ENCODE measurements at regions not wholly inside any gene's neighbourhood (a gene's known extent, or its start where the extent isn't known, plus 50 kb on each side); places are given as distances from the start of the nearest gene placed in this dataset.
"Not testable (repeated sequence)": the region's sequence is repeated elsewhere in the genome, so short reads cannot be mapped to it uniquely, and the experiment has no call there.

DNA sequence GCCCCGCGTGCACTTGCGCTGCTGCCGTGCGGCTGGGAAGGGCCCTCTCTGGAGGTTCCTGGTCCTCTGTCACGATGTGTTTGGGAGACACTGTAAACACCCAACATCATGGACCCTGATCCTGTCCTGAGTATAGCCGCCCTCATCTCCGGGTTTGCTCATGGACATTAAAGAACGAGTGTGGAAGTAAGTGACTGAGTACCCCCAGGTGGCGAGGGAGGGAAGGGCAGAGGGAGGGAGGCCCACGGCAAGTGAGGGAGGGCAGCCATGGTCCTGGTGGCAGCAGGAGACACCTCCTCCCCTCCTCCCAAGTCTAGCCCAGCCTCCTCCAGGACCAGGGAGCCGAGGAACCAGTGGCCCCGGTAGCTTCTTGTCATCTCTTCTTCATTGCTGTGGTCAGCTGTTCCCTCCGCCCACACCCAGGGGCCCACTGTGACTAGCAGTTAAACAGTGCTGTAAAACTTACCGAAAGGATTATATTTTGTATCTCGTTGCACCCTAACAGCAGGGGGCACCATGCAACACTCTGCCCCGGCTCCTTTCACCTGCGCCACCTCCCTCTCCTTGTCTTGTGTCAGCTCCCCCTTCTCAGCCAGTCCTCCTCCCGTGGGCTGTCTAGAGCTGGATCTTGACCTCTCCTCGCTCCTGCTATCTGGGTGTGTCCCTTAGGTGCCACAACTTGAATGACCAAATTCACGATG is 566.5 kb upstream of the B3GAT1 start:
- DNase-seq, result no peak

DNA sequence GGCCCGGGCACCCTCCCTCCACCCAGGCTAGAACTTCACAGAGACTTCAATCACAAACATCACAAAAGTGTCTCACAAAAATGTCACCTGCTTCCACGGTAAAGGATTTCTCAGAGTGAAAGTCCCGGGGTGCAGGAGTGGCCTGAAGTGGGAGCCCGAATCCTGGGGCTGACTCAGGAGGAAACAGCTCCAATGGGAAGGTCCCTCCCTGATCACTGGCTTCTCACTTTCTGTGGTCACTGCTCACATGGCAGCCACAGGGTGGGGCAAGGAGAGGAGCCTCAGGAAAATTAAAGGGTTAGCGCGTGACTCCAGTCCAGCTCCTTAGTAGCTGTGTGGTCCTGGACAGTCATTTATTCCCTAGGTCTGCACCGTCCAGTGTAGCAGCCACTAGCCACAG is 564.5 kb upstream of the B3GAT1 start:
- no peak for DNase-seq

DNA sequence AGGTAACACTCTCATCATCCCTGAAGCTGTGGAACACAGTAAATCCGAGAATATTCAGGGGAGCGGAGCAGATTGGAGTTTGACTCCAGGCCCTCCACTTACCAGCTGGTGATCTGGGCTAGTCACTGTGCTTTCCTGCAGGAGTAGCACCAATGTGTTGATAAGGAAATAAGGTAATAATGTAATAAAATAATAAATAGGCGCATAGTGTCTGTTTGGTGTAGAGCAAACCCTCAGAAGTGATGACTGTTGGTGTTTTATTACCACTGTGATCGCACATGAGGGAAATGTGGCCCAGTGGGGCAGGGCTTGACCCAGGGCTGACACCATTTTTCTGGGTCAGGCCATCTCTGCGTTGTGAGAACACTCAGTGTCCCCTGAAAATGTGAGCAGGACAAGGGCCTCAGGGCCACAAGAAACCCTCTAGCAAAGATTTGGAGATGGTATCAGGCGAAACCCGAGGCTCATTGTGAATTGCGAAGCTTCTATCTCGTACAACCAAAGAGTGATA is 563.9 kb upstream of the B3GAT1 start:
- no peak for DNase-seq

DNA sequence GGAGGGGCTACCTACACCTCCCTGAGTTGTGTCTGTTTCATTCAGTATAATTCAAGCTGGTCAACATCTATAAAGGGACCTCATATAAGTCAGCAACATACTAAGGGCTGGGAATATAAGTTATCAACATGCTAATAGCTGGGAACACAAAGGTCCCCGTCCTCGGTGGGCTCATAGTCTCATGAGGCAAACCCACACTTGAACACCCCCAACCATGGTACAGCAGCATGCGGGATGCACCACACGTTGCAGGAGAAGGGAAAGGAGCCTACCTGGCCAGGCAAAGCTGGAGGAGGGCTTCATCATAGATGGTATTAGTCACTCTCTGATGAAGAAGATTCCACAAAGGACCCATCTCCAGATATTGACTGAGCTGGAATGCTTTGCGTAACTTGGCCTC is 561.8 kb upstream of the B3GAT1 start:
- no peak for DNase-seq

DNA sequence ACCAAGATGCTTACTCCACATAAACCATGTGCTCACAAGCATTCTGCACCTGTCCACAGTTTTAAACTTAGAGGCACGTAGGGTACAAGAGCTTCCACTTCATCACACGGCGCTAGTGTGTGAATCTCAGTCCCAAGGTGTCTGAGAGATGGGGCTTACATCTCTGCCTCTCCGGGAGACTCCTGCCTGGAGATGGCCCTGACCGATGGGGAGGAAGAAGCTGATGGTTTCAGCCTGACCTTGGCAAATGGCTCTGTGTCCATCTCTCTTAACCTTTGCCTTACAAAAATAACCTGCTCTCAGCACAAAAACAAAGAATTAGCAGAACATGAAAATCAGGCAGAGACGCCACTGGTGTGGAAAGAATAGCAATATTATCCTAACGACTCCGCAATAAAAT is 559.3 kb upstream of the B3GAT1 start:
- DNase-seq, result no peak

DNA sequence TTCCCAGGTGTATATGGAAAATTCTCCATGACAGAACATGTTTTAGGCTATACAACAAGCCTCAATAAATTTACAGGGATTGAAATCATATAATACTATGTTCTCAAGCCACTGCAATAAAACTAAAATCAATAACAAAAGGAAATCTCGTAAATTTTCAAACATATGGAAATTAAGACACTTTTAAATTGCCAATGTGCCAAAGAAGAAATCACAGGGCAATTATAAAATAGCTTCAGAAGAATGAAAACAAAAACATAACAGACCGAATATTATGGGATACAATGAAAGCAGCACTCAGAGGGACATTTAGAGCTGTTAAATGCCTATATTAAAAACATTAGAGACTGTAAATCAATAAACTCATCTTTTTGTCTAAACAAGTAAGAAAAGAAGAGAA is 555.7 kb upstream of the B3GAT1 start:
- no peak for DNase-seq

DNA sequence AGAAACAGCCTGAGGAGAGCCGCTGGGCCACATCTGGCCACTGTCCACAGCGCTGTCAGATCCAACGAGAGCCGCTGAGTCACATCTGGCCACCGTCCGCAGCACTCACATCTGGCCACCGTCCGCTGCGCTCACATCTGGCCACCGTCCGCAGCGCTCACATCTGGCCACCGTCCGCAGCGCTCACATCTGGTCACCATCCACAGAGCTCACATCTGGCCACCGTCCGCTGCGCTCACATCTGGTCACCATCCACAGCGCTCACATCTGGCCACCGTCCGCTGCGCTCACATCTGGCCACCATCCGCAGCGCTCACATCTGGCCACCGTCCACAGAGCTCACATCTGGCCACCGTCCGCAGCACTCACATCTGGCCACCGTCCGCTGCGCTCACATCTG is 549.3 kb upstream of the B3GAT1 start:
- not testable (repeated sequence) for DNase-seq

DNA sequence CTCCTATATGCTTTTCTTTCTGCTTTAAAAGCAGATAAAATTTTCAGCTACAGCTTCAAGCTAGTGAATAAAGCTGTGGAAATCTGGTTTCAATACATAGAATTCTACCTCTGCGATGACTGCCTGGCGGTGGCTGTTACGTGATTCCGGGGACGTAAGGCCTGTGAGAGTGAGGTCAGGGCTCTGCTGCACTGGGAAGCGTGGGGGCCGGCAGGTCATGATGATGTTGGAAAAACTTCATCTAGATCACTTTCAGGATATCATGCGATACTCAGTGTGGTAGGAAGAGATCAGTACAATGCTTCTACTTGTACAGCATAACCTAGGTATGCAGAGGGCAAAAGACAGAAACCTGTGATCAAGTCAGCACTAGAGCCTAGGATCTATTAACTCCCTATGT is 546.8 kb upstream of the B3GAT1 start:
- DNase-seq, result no peak

DNA sequence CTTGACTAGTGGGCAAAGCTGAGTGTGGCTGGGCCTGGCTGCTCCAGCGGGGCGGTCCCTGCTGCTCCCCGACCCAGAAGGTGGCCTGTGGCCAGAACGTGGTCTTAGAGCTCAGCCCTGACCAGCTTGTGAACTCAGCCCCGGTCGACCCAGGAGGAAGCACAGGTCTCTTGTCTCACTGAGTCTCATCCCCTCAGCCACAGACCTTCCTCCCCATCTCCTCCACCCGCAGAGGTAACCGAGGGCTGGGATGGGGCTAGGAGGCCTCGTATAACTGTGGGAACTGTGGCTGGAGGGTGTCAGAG is 546.2 kb upstream of the B3GAT1 start:
- DNase-seq, result no peak

DNA sequence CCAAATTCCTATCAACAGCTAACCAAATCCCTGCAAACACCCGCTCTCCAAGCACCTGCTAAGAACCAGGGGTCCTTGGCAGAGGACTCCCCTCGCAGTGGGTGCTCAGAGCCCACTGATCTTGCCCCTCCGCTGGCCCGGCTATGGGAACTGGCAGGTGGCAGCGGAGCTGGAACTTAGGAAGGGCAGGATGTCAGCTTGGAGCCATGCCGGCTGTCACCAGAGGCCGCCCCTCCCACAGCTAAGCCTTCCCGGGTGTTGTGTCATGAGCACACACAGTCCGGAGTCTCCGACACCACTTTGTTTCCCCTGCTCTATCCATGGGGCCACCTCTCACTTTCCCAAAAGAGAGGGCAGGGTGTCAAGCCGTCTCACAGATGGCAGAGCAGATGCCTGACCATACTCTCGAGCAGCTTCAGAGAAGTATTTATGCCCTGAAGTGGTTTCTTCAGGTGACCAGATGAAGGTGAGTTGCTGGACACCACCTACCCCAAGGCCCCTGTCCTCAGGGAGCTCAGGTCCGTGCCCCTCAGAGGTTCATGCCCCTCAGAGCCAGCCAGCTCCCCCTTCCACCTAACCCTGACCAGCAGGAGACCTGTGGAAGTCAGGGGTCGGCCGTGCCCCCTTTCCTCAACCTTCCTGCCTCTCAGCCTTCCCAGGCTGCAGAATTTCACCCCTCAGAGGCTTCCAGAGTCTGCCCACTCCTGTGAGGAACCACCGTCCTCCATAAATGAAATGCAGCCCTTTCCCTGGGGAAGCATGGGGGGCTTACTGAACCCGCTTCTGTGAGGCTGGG is 545.7 kb upstream of the B3GAT1 start:
- DNase-seq, result no peak

DNA sequence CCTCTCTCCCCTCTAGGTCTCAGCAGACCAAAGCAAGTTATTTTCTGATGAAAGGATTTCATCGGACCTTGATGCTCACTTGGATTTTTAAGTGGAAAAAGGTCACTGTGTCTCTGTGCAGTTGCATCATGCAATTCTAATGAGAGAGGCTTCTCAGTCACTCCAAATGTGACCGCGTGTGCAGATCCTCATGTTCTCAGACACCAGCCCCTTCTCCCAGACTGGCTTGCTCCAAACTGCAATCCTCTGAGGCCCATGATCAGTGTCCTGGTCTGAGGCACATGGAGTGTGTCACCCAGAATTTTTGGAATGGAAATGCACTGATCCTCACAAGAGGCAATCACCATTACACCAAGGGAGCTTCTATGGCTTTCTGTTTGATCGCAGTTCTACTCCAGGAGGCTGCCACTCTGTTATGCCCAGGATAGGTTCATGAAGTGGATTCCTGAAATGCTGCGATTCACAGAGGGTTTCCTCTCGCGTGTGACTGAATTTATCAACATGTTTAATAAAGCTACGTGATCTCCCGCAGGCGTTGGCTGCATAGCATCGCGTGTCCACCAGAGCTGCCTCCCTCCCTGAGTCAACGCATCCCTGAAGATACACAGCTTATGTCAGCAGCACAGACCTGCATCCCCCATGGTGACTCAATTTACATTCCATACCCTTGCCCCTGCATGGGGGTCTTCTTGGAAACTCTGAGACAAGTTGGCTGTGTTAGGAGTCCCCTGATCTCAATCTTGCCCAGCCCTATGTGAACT is 544.6 kb upstream of the B3GAT1 start:
- no peak for DNase-seq

DNA sequence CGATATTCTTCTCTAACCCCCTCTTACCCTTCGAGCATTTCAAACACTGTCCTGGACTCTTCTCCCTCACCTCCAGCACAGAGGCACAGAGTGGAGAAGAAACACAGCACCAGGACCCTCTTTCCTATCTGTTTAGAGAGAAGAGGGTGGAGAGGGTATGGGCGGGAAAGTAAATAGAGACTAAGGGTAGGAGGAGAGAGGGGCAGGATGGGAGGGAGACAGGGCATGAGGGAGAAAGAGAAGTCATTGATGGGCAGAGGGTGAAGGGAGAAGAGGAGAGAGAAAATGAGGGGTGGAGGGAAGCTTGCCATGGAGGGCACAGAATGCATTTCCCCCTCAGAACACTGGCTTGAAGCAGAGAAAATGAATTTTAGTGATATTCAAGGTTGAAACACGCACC is 543.9 kb upstream of the B3GAT1 start:
- DNase-seq, result not testable (repeated sequence)

DNA sequence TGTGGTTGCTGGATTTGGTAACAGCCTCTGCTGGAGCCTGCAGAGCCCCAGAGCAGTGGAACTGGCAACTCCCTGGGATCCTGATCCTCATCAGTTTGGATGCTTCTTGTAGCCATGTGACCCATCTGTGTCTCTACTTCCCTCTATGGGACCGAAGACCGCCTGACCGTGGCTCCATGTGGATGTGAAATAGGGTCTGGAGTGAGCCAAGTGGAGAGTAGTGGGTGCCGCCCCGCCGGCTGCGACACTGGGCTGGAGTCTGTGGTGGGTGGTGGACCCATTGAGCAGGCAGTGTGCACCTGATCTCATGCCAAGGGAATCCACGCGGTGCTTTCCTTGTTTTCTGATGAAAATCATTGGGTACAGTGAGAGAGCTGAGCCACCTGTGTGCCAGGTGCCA is 543.2 kb upstream of the B3GAT1 start:
- no peak for DNase-seq

DNA sequence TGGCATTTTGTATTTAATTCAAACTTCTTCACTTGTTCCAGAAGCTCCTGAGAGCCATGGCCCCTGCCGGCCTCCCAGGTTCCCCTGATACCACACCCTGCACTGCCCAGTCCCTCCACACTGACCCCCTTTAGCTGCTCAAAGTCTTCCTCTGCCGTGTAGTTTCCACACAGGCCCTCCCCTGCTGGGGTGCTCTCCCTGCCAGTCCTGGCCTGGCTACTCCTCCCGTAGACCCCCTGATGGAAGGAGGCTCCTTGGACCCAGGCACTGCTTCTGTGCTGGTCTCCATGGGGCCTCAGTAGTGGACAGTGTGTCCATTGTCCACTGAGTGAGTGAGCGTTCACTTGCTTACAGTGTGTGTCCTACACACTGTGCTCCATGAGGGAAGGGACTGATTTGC is 542.4 kb upstream of the B3GAT1 start:
- DNase-seq, result not testable (repeated sequence)

DNA sequence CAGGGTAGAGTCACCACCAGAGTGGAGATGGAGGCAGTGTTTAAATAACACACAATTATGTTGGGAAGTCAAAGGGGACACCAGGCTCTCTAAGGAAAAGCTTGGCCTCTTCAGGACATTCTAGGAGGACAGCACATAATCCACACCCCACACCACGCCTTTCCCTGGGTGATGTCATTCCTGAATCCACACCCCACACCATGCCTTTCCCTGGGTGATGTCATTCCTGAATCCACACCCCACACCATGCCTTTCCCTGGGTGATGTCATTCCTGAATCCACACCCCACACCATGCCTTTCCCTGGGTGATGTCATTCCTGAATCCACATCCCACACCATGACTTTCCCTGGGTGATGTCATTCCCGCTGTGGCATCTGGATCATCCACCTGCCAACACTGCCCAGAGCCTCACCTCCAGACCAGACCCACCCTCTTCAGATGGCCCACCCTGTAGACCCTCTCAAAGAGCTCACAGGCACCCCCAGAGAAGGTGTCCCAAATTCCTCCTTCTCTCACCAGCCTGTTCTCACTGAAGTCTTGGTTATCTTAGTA is 541.5 kb upstream of the B3GAT1 start:
- not testable (repeated sequence) for DNase-seq

DNA sequence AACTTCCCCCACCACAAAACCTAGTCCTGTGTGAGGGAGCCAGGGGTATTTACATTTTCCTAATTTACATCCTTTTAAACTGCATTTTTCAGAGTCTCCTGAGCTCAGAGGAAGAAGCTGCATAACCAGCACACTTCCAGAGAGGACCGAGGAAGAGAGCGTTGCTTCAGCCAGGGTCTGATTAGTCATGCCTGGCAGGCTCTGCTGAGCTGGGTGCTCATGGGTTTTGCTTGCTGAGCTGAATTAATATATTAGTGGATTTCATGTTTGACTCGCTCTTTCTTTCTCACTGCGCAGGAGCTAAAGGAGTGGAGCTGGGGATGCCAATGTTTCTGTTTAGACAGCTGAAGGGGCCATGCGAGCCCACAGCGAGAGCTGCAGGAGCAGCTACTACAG is 539.3 kb upstream of the B3GAT1 start:
- peak; percentile 1 for DNase-seq

DNA sequence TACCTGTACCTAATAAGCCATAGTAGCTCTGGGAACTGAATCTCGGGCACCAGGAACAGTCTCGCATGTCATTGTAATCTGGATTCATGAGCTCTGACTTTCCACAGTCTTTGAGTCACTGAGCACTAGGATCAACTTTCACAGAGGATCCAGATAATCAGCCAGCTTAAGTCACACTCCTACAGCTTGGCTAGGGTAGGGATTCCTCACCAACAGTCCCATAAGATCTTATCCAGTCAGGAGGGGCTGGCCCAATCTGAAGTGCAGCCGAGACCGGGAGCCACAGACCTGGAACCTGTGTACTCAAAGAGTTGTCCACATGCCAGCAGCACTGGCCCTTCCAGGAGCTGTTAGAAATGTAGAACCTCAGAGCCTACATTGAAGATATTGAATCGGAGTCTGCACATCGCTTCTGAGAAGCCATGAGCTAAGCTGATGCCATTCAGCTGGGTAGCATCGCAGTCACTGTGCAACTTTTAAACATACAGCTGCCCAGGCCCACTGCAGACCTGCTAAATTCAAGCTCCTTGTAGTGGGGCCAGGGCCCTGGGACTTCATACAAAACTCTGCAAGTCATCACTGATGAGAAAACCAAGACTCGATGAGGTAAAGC is 538.8 kb upstream of the B3GAT1 start:
- no peak for DNase-seq

DNA sequence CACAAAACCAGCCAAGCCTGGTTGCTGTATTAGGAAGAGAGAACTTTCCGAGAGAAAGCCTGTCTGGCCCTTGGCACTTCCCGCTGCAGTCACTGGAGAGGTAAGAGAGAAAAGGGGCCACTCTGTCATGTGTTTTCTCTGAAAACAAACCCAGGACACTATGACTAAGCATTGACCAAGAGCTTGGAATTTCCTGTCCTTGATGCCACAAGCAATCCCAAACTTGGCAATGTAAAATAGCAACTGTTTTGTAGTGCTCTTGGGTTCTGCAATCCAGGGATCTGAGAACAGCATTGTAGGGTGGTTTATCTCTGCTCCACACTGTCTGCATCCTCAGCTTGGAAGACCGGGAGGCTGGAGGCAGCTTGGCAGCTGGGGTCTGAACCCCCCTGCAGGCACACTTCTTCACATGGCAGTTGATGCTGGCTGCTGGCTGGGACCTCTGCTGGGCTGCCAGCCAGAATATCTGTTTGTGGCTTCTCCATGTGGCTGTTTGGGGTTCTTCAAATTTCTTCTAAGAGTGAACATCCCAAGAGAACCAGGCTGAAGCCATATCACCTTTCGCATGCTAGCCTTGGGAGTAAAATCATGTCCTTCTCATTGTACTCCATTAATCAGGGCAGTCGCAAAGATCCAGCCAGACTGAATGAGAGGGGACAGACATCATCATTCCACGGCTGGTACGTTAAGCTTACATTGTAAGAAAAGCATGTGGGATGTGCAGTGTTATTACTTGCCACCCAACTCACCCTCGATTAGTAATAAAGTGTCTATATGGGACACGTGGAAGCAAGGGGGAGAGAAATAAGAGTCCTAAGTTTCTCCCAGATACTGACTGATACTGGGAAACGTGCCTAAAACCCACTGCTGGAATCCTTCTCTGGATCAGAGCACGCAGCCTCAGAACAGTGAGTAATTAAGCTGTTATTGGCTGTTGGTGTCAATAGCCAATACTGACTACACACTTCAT is 537.4 kb upstream of the B3GAT1 start:
- no peak for DNase-seq

DNA sequence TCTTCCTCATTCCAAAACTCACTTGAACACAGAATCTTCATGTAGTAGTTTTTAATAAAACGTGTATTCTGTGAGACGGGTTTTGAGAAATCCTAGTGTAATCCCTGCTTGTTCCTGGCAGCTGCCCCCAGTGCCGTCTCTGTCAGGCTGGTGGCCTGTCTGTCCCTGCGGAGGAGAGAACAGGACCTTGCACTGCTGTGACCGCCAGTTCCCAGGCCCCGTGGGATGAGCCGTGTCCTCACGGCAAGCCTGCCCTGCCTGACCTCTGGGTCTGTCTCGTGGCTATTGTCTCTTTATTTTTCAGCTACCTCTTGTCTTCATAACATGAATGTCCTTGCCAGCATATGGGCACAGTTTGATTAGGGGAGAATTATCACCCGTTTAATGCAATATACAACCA is 535.5 kb upstream of the B3GAT1 start:
- no peak for DNase-seq

DNA sequence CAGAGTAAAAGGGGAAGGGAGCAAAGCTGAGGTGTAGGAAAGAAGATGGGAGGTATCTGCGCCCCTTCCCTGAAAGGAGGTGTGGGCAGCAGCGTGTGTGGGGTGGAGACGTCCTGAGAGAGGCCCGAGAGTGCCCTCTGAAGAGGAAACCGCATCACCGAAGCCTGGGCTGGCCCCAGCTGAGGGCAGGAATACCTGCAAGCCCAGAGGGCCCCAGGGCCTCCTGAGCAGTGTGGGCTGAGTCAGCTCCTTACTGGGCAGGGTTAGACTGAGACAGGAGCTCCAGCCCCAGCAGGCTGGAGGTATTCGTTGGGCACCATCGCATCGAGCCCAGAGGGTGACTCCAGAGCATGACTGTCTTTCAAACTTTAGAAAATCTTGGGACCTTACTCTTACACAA is 534.0 kb upstream of the B3GAT1 start:
- no peak for DNase-seq

DNA sequence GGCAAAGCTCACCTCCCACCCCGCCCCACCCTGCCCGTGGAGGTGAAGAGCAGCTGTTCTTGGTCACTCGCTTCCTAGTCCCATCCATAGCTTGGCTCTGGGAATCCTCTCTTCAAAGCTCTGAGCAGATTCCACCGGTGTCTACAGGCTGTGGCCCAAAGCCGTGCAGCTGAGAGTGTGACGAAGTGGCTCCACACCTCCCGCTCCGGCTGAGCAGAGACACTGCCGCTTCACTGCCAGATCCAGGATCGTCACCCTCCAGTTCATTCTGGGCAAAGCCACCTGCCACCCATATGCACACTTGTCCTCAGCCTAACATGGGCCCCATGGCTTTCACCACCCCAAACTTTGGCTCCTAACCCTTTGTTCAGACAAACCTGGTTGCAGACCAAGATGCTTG is 532.9 kb upstream of the B3GAT1 start:
- no peak for DNase-seq

Measured in skin of body (tissue), 1 donor.